Naive thymus-derived CD4-positive, alpha-beta T cell (primary cell): ENCODE measurements at regions not wholly inside any gene's neighbourhood (a gene's known extent, or its start where the extent isn't known, plus 50 kb on each side); places are given as distances from the start of the nearest gene placed in this dataset.
"Not testable (repeated sequence)": the region's sequence is repeated elsewhere in the genome, so short reads cannot be mapped to it uniquely, and the experiment has no call there.

Source experiments
- ATAC-seq: fragments of 150-1000 bp; cut with Tn5 transposase; 2 replicates; pipeline ENCODE4 v1.10.0; 2021; ENCODE audit warnings: mild to moderate bottlenecking, moderate library complexity
- CTCF ChIA-PET: fragments of 350-600 bp; sonication (Branson Sonifier 250); formaldehyde crosslinking; loops from one replicate; lab custom pipeline; 2021; ENCODE audit warnings: antibody characterized with exemption; lab: Charles Lee
- POLR2A ChIA-PET: fragments of 350-600 bp; sonication (Branson Sonifier 250); formaldehyde crosslinking; loops from one replicate; lab custom pipeline; 2021; ENCODE audit warnings: antibody characterized with exemption, inconsistent platforms; lab: Charles Lee
- DNase-seq, 9 donors: peaks; one replicate each; pipeline versions ENCODE4 v3.0.0 to v3.0.0-alpha.2; 2020 to 2022; ENCODE audit warnings: mixed read lengths in 1 of 9
- H3K27ac ChIP-seq: one replicate; pipeline ENCODE4 v1.7.0; 2013; ENCODE audit warnings: mild to moderate bottlenecking, low read depth, low read length, moderate library complexity
- H3K27me3 ChIP-seq, 2 donors: one replicate each; pipeline ENCODE4 v1.7.0; 2013; ENCODE audit warnings: low read length in 2 of 2, mild to moderate bottlenecking in 2 of 2, moderate library complexity in 2 of 2; ENCODE audit not compliant: control insufficient read depth in 2 of 2, insufficient read depth in 2 of 2
- H3K36me3 ChIP-seq, 3 experiments: 1 replicate in 2 of 3; 2 replicates in 1 of 3; pipeline ENCODE4 v1.7.0; 2013; ENCODE audit warnings: low read length in 3 of 3, mild to moderate bottlenecking in 3 of 3, moderate library complexity in 1 of 3; ENCODE audit not compliant: insufficient read depth in 3 of 3, control insufficient read depth in 2 of 3
- H3K4me1 ChIP-seq, 2 donors: one replicate each; pipeline ENCODE4 v1.7.0; 2013; ENCODE audit warnings: low read length in 2 of 2, mild to moderate bottlenecking in 2 of 2, moderate library complexity in 1 of 2; ENCODE audit not compliant: control insufficient read depth in 2 of 2, insufficient read depth in 2 of 2
- H3K4me3 ChIP-seq: 2 replicates; pipeline ENCODE4 v1.7.0; 2013; ENCODE audit warnings: mild to moderate bottlenecking, low read length
- H3K9me3 ChIP-seq, 3 experiments: 1 replicate in 2 of 3; 2 replicates in 1 of 3; pipeline ENCODE4 v1.7.0; 2013; ENCODE audit warnings: low read length in 3 of 3; ENCODE audit not compliant: control insufficient read depth in 2 of 3
- H3K27ac Mint-ChIP-seq, 9 donors: one replicate each; pipeline ENCODE4 v1.8.0; 2020 to 2022; ENCODE audit warnings: mixed read lengths in 9 of 9, mild to moderate bottlenecking in 8 of 9, moderate library complexity in 5 of 9, inconsistent platforms in 2 of 9
- H3K27me3 Mint-ChIP-seq, 5 donors: one replicate each; pipeline ENCODE4 v1.8.0; 2021 to 2022; ENCODE audit warnings: mixed read lengths in 5 of 5, mild to moderate bottlenecking in 1 of 5
- H3K36me3 Mint-ChIP-seq, 5 donors: one replicate each; pipeline ENCODE4 v1.8.0; 2020 to 2022; ENCODE audit warnings: mixed read lengths in 5 of 5, mild to moderate bottlenecking in 3 of 5, inconsistent platforms in 1 of 5
- H3K4me1 Mint-ChIP-seq, 7 donors: one replicate each; pipeline ENCODE4 v1.8.0; 2020 to 2022; ENCODE audit warnings: mixed read lengths in 7 of 7, mild to moderate bottlenecking in 3 of 7, inconsistent platforms in 1 of 7
- H3K4me3 Mint-ChIP-seq, 10 donors: one replicate each; pipeline ENCODE4 v1.8.0; 2020 to 2022; ENCODE audit warnings: mild to moderate bottlenecking in 10 of 10, mixed read lengths in 10 of 10, moderate library complexity in 6 of 10, inconsistent platforms in 2 of 10
- H3K9me3 Mint-ChIP-seq, 11 donors: one replicate each; pipeline ENCODE4 v1.8.0; 2020 to 2022; ENCODE audit warnings: mixed read lengths in 11 of 11, mild to moderate bottlenecking in 4 of 11, inconsistent platforms in 1 of 11, moderate library complexity in 1 of 11
- intact Hi-C, 2 donors: fragments of 100-400 bp; cut with micrococcal nuclease; formaldehyde crosslinking; loops; one replicate each; pipeline ENCODE4 v1.15.1; 2023

DNA sequence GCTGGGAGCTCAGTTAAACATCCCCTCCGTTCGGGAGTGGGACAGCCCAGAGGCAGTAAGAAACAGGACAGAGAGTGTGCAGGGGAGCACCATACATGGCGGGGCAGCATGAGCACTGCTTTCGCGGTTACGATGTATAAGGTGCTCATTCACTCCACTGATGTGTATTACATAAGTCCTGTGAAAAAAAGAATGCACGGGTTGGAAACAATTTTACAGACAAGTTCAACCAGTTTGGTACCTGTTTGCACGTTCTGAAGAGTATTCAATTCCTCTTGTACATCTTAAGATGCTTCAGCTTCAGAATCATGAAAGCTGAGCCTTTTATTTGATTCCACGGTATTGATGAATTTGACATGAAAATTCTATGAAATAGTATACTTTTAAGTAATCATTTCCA lies 97.8 kb upstream of the NETO1 start:
- intact Hi-C loops = no loop called here
- no peaks in the 10 kb centered on the region for H3K4me1 ChIP-seq
- POLR2A ChIA-PET = no interaction called here
- H3K36me3 ChIP-seq = no peaks in the 10 kb centered on the region
- no peak overlapping the region for H3K27ac ChIP-seq
- Mint-ChIP-seq H3K9me3 (peaks cover 0 to 14% (median 6%) of the 10 kb centered on the region in 11 donors), H3K4me3 (no peak overlapping the region), H3K27me3 (no peaks in the 10 kb centered on the region), H3K36me3 (no peaks in the 10 kb centered on the region), H3K27ac (no peak overlapping the region), H3K4me1 (no peaks in the 10 kb centered on the region)
- ATAC-seq (no peak), DNase-seq (no peak)
- H3K27me3 ChIP-seq = no peaks in the 10 kb centered on the region
- CTCF ChIA-PET = no interaction called here
- no peak overlapping the region for H3K4me3 ChIP-seq
- peaks cover 0 to 4% (median 0%) of the 10 kb centered on the region in 3 experiments for H3K9me3 ChIP-seq

- H3K9me3 Mint-ChIP-seq = peaks cover 10 to 40% (median 19%) of the 10 kb centered on the region in 11 donors
- H3K27ac Mint-ChIP-seq, H3K27me3 Mint-ChIP-seq, H3K4me3 ChIP-seq, H3K4me1 Mint-ChIP-seq, ATAC-seq, H3K27me3 ChIP-seq, CTCF ChIA-PET, H3K4me3 Mint-ChIP-seq, H3K9me3 ChIP-seq, H3K27ac ChIP-seq, intact Hi-C loops, H3K36me3 ChIP-seq, POLR2A ChIA-PET, DNase-seq, H3K4me1 ChIP-seq: not testable (repeated sequence)
- H3K36me3 Mint-ChIP-seq = peaks cover 0 to 12% (median 0%) of the 10 kb centered on the region in 5 donors
Observed at GRCh38 chr18:72958195-72958594, 90.4 kb upstream of the NETO1 start.

DNA sequence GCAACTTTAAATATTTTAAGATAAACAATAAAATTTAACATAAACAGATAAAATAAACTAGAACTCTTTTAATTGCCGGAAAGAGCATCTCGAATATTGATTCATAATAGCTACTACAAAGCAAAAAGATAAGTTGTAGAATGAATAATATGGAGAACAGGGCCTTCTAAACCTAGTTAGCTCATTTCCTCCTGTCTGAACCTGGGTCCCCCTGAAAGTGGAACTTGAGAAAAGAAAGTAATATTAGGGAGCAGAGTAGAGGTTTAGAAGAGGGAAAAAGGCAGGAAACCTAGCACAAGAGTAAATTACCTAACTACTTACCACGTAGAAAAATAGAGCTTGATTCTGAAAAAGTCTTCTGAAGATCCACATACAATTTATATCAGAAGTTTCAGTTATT lies 80.7 kb upstream of the NETO1 start:
- Histone ChIP-seq H3K27ac (no peak overlapping the region), H3K9me3 (no peaks in the 10 kb centered on the region), H3K4me1 (no peaks in the 10 kb centered on the region), H3K36me3 (no peaks in the 10 kb centered on the region), H3K4me3 (no peak overlapping the region), H3K27me3 (no peaks in the 10 kb centered on the region)
- Mint-ChIP-seq H3K27ac (no peak overlapping the region), H3K4me3 (no peak overlapping the region), H3K36me3 (no peaks in the 10 kb centered on the region), H3K4me1 (no peaks in the 10 kb centered on the region), H3K9me3 (peaks cover 0 to 5% (median 0%) of the 10 kb centered on the region in 11 donors), H3K27me3 (no peaks in the 10 kb centered on the region)
- DNase-seq = no peak
- intact Hi-C loops = no loop called here
- ChIA-PET CTCF (no interaction called here), POLR2A (no interaction called here)
- no peak for ATAC-seq

DNA sequence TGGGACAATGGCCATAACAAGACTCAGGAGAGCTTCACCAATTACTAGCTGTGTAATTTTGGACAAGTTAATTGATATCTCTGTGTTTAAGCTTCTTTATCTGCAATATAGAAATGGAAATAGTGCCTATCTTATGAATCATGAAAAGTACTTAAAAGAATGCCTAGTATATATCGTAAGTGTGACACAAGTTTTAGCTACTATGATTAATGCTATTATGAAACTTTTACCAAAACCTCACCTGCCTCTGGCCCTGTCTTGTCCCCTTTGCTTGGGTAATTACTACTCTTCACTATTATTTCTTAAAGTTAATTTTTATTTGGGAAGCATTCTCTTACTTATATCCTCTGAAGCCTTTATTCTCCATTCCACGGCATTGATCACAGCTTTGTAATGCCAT lies 75.0 kb upstream of the NETO1 start:
- Mint-ChIP-seq H3K9me3 (peaks cover 0 to 4% (median 0%) of the 10 kb centered on the region in 11 donors), H3K27ac (no peak overlapping the region), H3K27me3 (no peaks in the 10 kb centered on the region), H3K4me1 (no peaks in the 10 kb centered on the region), H3K4me3 (no peak overlapping the region), H3K36me3 (no peaks in the 10 kb centered on the region)
- ATAC-seq (no peak), DNase-seq (no peak)
- no peaks in the 10 kb centered on the region for H3K4me1 ChIP-seq
- CTCF ChIA-PET = no interaction called here
- no peak overlapping the region for H3K4me3 ChIP-seq
- POLR2A ChIA-PET = no interaction called here
- no peaks in the 10 kb centered on the region for H3K27me3 ChIP-seq
- H3K36me3 ChIP-seq = no peaks in the 10 kb centered on the region
- intact Hi-C loops = no loop called here
- no peak overlapping the region for H3K27ac ChIP-seq
- H3K9me3 ChIP-seq = no peaks in the 10 kb centered on the region

DNA sequence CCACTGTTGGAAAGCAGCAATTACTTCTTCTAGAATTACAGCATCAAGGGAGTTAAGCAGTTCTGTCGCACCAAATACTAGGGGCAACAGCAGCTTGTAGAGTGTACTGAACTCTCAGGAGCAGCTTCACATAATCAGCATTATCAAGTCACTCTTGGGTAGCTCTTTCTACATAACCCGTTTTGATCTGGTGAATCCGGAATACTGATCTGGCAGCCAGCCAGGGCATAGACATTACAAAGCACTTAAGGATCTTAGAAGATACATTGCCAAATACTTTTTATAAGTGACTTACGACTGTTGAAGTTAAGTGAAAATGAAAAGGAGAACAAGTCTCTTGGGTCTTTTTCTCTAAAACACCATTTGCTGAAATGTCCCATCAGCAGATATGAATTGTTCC lies 73.2 kb upstream of the NETO1 start:
- DNase-seq (no peak), ATAC-seq (no peak)
- Mint-ChIP-seq H3K4me3 (no peak overlapping the region), H3K9me3 (peaks cover 0 to 4% (median 0%) of the 10 kb centered on the region in 11 donors), H3K36me3 (no peaks in the 10 kb centered on the region), H3K27ac (no peak overlapping the region), H3K4me1 (no peaks in the 10 kb centered on the region), H3K27me3 (no peaks in the 10 kb centered on the region)
- Histone ChIP-seq H3K36me3 (no peaks in the 10 kb centered on the region), H3K4me1 (no peaks in the 10 kb centered on the region), H3K27me3 (no peaks in the 10 kb centered on the region), H3K27ac (no peak overlapping the region), H3K9me3 (no peaks in the 10 kb centered on the region), H3K4me3 (no peak overlapping the region)
- ChIA-PET POLR2A (no interaction called here), CTCF (no interaction called here)
- intact Hi-C loops = no loop called here

GRCh38 chr18:72940509-72940908 lies 72.7 kb upstream of the NETO1 start:
- ChIA-PET POLR2A (no interaction called here), CTCF (no interaction called here)
- Histone ChIP-seq H3K27ac (no peak overlapping the region), H3K9me3 (no peaks in the 10 kb centered on the region), H3K36me3 (no peaks in the 10 kb centered on the region), H3K27me3 (no peaks in the 10 kb centered on the region), H3K4me1 (no peaks in the 10 kb centered on the region), H3K4me3 (no peak overlapping the region)
- DNase-seq (no peak), ATAC-seq (no peak)
- no peaks in the 10 kb centered on the region for H3K4me1 Mint-ChIP-seq
- H3K4me3 Mint-ChIP-seq = no peak overlapping the region
- H3K9me3 Mint-ChIP-seq = peaks cover 0 to 4% (median 0%) of the 10 kb centered on the region in 11 donors
- H3K36me3 Mint-ChIP-seq = no peaks in the 10 kb centered on the region
- no peaks in the 10 kb centered on the region for H3K27me3 Mint-ChIP-seq
- no peak overlapping the region for H3K27ac Mint-ChIP-seq
- intact Hi-C loops = no loop called here

- POLR2A ChIA-PET = no interaction called here
- Histone ChIP-seq H3K4me1 (no peaks in the 10 kb centered on the region), H3K27me3 (no peaks in the 10 kb centered on the region), H3K36me3 (no peaks in the 10 kb centered on the region), H3K4me3 (no peak overlapping the region), H3K27ac (no peak overlapping the region), H3K9me3 (no peaks in the 10 kb centered on the region)
- DNase-seq (no peak), ATAC-seq (no peak)
- Mint-ChIP-seq H3K27ac (no peak overlapping the region), H3K27me3 (no peaks in the 10 kb centered on the region), H3K4me1 (no peaks in the 10 kb centered on the region), H3K4me3 (no peak overlapping the region), H3K36me3 (no peaks in the 10 kb centered on the region), H3K9me3 (peaks cover 0 to 4% (median 0%) of the 10 kb centered on the region in 11 donors)
- intact Hi-C loops = no loop called here
- CTCF ChIA-PET = no interaction called here
Observed at GRCh38 chr18:72935744-72936143, 68.0 kb upstream of the NETO1 start.
